Cardiac muscle cell (in vitro differentiated cells and primary cell): ENCODE measurements at regions not wholly inside any gene's neighbourhood (a gene's known extent, or its start where the extent isn't known, plus 50 kb on each side); places are given as distances from the start of the nearest gene placed in this dataset.

Source experiments
- DNase-seq, 2 donors: peaks; one replicate each; pipeline versions ENCODE4 v3.0.0 to v3.0.0-alpha.2; 2010 to 2017; ENCODE audit warnings: low read depth in 1 of 2, low spot score in 1 of 2
- H3K27ac ChIP-seq: fragments of 200-600 bp; sonication (generic); 2 replicates; pipeline ENCODE4 v1.5.1; 2016
- H3K27me3 ChIP-seq: fragments of 200-600 bp; sonication (generic); 2 replicates; pipeline ENCODE4 v1.6.0; 2016; ENCODE audit warnings: control low read depth
- H3K36me3 ChIP-seq: fragments of 200-600 bp; sonication (generic); 2 replicates; pipeline ENCODE4 v1.5.1; 2016; ENCODE audit warnings: control low read depth
- H3K4me1 ChIP-seq: fragments of 200-600 bp; sonication (generic); 2 replicates; pipeline ENCODE4 v1.8.1; 2017; ENCODE audit warnings: low read depth, mild to moderate bottlenecking, mixed run types
- H3K4me3 ChIP-seq: fragments of 200-600 bp; sonication (generic); 2 replicates; pipeline ENCODE4 v1.5.1; 2016; ENCODE audit warnings: mild to moderate bottlenecking
- H3K9me3 ChIP-seq: fragments of 200-600 bp; sonication (generic); 2 replicates; pipeline ENCODE4 v1.5.1; 2017; ENCODE audit warnings: low read depth, mild to moderate bottlenecking, control low read depth
- TF ChIP-seq, protein P1 (sequence below): IDR thresholded peaks from 2 replicates; pipeline ENCODE4 v1.5.1; 2012; ENCODE audit warnings: low read depth, mild to moderate bottlenecking, low read length

- H3K9me3 ChIP-seq, result no peaks in the 10 kb centered on the region
- no peaks in the 10 kb centered on the region for H3K27me3 ChIP-seq
- no peak overlapping the region for H3K27ac ChIP-seq
- no peaks in the 10 kb centered on the region for H3K36me3 ChIP-seq
- H3K4me3 ChIP-seq, result no peak overlapping the region
- TF ChIP-seq, protein P1, sequence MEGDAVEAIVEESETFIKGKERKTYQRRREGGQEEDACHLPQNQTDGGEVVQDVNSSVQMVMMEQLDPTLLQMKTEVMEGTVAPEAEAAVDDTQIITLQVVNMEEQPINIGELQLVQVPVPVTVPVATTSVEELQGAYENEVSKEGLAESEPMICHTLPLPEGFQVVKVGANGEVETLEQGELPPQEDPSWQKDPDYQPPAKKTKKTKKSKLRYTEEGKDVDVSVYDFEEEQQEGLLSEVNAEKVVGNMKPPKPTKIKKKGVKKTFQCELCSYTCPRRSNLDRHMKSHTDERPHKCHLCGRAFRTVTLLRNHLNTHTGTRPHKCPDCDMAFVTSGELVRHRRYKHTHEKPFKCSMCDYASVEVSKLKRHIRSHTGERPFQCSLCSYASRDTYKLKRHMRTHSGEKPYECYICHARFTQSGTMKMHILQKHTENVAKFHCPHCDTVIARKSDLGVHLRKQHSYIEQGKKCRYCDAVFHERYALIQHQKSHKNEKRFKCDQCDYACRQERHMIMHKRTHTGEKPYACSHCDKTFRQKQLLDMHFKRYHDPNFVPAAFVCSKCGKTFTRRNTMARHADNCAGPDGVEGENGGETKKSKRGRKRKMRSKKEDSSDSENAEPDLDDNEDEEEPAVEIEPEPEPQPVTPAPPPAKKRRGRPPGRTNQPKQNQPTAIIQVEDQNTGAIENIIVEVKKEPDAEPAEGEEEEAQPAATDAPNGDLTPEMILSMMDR, result no peak
- no peaks in the 10 kb centered on the region for H3K4me1 ChIP-seq
- DNase-seq, result no peak
These were observed 230.7 kb downstream of the RFC3 start for GRCh38 chr13:34048652-34049051.

DNA sequence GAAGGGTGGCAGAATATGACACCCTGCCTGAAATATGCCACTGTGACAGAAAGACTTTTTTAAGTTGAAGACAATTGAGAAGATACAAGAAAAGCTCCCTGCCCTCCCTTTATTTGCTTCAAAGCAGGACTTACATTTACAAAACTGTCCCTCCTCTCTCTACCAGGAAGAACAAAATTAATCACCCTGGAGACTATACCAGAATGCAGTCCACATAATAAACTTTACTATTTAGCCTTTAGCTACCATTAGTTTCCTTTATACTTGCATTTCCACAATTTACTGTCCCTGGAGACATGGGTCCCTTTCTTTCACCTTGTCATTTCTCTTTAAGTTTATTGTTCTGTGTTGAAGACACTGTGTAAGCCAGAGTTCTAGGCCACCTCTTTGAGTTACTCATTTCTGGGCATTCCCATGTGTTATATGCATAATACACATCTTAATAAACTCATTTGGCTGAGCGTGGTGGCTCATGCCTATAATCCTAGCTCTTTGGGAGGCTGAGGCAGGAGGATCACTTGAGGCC is 238.8 kb downstream of the RFC3 start:
- Histone ChIP-seq H3K36me3 (no peaks in the 10 kb centered on the region), H3K4me3 (no peak overlapping the region), H3K27me3 (no peaks in the 10 kb centered on the region), H3K9me3 (no peaks in the 10 kb centered on the region), H3K4me1 (no peaks in the 10 kb centered on the region), H3K27ac (no peak overlapping the region)
- TF ChIP-seq, protein P1, result no peak
- DNase-seq, result no peak

GRCh38 chr13:34064456-34065205 is 246.7 kb downstream of the RFC3 start:
- peak in 1 of 2 donors; percentile 14 for DNase-seq
- no peaks in the 10 kb centered on the region for H3K27me3 ChIP-seq
- no peaks in the 10 kb centered on the region for H3K9me3 ChIP-seq
- TF ChIP-seq, protein P1, result no peak
- no peaks in the 10 kb centered on the region for H3K4me1 ChIP-seq
- H3K36me3 ChIP-seq, result no peaks in the 10 kb centered on the region
- H3K27ac ChIP-seq, result no peak overlapping the region
- H3K4me3 ChIP-seq, result no peak overlapping the region

- TF ChIP-seq, protein P1, result no peak
- H3K9me3 ChIP-seq, result no peaks in the 10 kb centered on the region
- no peaks in the 10 kb centered on the region for H3K27me3 ChIP-seq
- no peak overlapping the region for H3K27ac ChIP-seq
- no peaks in the 10 kb centered on the region for H3K4me1 ChIP-seq
- no peaks in the 10 kb centered on the region for H3K36me3 ChIP-seq
- H3K4me3 ChIP-seq, result no peak overlapping the region
- no peak for DNase-seq
These were observed 248.0 kb downstream of the RFC3 start for GRCh38 chr13:34065928-34066327.

GRCh38 chr13:34066344-34066743 is 248.4 kb downstream of the RFC3 start:
- no peaks in the 10 kb centered on the region for H3K27me3 ChIP-seq
- TF ChIP-seq, protein P1, result no peak
- no peak for DNase-seq
- H3K9me3 ChIP-seq, result no peaks in the 10 kb centered on the region
- no peaks in the 10 kb centered on the region for H3K4me1 ChIP-seq
- H3K4me3 ChIP-seq, result no peak overlapping the region
- H3K36me3 ChIP-seq, result no peaks in the 10 kb centered on the region
- H3K27ac ChIP-seq, result no peak overlapping the region
